ENCODE measurements at regions not wholly inside any gene's neighbourhood (a gene's known extent, or its start where the extent isn't known, plus 50 kb on each side); places are given as distances from the start of the nearest gene placed in this dataset.
"Not testable (repeated sequence)": the region's sequence is repeated elsewhere in the genome, so short reads cannot be mapped to it uniquely, and the experiment has no call there.

DNA sequence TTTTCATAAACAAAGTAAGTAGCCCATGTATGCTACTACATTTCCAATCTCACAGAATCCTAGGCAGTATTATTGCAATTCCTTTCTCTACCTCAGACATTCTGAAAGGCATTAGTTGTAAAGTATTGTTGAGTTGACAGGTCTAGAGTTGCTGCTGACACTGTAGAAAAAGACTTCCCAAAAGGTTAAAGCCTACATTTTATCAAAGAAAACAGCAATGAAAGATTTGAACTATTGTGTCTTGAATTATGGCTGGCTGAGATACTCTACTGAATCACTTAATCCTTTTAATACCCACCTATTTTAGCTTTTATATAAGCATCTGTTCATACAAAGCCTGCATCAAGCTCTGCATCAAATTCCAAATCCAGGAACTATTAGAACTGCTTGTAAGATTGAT lies 1082.0 kb downstream of the OLFM4 start:
- no peak for ATAC-seq
- no peak for TF ChIP-seq TOX (CRISPR knock-in tag; IDR thresholded peaks at IDR 0.05; ENCODE audit: borderline replicate concordance)
- no peak for TF ChIP-seq ZNF565 (CRISPR knock-in tag; conservative IDR thresholded peaks at IDR 0.05; ENCODE audit: low read depth)
- TF ChIP-seq ARNTL (CRISPR knock-in tag; IDR thresholded peaks at IDR 0.05; ENCODE audit: borderline replicate concordance, low read depth), result no peak
- TF ChIP-seq, protein P1, sequence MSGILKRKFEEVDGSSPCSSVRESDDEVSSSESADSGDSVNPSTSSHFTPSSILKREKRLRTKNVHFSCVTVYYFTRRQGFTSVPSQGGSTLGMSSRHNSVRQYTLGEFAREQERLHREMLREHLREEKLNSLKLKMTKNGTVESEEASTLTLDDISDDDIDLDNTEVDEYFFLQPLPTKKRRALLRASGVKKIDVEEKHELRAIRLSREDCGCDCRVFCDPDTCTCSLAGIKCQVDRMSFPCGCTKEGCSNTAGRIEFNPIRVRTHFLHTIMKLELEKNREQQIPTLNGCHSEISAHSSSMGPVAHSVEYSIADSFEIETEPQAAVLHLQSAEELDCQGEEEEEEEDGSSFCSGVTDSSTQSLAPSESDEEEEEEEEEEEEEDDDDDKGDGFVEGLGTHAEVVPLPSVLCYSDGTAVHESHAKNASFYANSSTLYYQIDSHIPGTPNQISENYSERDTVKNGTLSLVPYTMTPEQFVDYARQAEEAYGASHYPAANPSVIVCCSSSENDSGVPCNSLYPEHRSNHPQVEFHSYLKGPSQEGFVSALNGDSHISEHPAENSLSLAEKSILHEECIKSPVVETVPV (CRISPR knock-in tag; IDR thresholded peaks at IDR 0.05), result no peak
- no peak for TF ChIP-seq ZFP30 (CRISPR knock-in tag; IDR thresholded peaks at IDR 0.05)
- no peak for TF ChIP-seq CREB5 (CRISPR knock-in tag; IDR thresholded peaks at IDR 0.05; ENCODE audit: low read depth)
- TF ChIP-seq, protein P2, sequence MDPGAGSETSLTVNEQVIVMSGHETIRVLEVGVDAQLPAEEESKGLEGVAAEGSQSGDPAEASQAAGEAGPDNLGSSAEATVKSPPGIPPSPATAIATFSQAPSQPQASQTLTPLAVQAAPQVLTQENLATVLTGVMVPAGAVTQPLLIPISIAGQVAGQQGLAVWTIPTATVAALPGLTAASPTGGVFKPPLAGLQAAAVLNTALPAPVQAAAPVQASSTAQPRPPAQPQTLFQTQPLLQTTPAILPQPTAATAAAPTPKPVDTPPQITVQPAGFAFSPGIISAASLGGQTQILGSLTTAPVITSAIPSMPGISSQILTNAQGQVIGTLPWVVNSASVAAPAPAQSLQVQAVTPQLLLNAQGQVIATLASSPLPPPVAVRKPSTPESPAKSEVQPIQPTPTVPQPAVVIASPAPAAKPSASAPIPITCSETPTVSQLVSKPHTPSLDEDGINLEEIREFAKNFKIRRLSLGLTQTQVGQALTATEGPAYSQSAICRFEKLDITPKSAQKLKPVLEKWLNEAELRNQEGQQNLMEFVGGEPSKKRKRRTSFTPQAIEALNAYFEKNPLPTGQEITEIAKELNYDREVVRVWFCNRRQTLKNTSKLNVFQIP (CRISPR knock-in tag; IDR thresholded peaks at IDR 0.05; ENCODE audit: borderline replicate concordance, low read depth), result no peak
- no peak for TF ChIP-seq CSDC2 (CRISPR knock-in tag; IDR thresholded peaks at IDR 0.05)

GRCh38 chr13:54124700-54125099 lies 1096.1 kb downstream of the OLFM4 start:
- TF ChIP-seq SNAI2 (CRISPR knock-in tag; IDR thresholded peaks at IDR 0.05) (no peak), BACH2 (CRISPR knock-in tag; IDR thresholded peaks at IDR 0.05; ENCODE audit: borderline replicate concordance) (no peak), TCF4 (CRISPR knock-in tag; IDR thresholded peaks at IDR 0.05; ENCODE audit: borderline replicate concordance) (no peak), ZFP30 (CRISPR knock-in tag; IDR thresholded peaks at IDR 0.05) (no peak), GLIS3 (CRISPR knock-in tag; IDR thresholded peaks at IDR 0.05) (no peak), ZNF565 (CRISPR knock-in tag; conservative IDR thresholded peaks at IDR 0.05; ENCODE audit: low read depth) (no peak), ISL1 (CRISPR knock-in tag; IDR thresholded peaks at IDR 0.05) (no peak), OSR1 (CRISPR knock-in tag; IDR thresholded peaks at IDR 0.05) (no peak), ZNF70 (CRISPR knock-in tag; IDR thresholded peaks at IDR 0.05) (no peak), ZFP3 (CRISPR knock-in tag; IDR thresholded peaks at IDR 0.05) (no peak), ZC3H10 (CRISPR knock-in tag; IDR thresholded peaks at IDR 0.05) (no peak)
- TF ChIP-seq, protein P3, sequence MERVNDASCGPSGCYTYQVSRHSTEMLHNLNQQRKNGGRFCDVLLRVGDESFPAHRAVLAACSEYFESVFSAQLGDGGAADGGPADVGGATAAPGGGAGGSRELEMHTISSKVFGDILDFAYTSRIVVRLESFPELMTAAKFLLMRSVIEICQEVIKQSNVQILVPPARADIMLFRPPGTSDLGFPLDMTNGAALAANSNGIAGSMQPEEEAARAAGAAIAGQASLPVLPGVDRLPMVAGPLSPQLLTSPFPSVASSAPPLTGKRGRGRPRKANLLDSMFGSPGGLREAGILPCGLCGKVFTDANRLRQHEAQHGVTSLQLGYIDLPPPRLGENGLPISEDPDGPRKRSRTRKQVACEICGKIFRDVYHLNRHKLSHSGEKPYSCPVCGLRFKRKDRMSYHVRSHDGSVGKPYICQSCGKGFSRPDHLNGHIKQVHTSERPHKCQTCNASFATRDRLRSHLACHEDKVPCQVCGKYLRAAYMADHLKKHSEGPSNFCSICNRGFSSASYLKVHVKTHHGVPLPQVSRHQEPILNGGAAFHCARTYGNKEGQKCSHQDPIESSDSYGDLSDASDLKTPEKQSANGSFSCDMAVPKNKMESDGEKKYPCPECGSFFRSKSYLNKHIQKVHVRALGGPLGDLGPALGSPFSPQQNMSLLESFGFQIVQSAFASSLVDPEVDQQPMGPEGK (CRISPR knock-in tag; IDR thresholded peaks at IDR 0.05; ENCODE audit: borderline replicate concordance), result no peak
- ATAC-seq, result no peak

DNA sequence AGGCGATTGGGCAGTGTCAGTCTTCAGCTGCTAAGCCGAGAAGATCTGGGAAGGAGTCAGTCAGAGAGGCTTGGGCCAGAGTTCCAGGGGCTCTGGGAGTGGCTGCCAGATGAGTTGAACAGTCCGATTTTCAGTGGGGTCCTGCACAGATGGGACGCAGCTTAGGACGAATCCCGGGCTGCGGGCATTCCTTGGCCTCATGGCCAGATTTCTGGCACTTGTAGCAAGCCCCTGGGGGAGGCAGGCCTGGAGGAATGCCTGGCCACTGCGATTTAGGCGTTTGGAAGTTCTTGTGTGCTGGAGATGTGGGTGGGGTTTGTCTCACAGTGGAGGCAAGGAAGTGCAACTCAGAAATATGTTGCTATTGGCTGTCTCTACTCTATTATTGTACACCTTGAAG lies 1102.3 kb downstream of the OLFM4 start:
- not testable (repeated sequence) for ATAC-seq

DNA sequence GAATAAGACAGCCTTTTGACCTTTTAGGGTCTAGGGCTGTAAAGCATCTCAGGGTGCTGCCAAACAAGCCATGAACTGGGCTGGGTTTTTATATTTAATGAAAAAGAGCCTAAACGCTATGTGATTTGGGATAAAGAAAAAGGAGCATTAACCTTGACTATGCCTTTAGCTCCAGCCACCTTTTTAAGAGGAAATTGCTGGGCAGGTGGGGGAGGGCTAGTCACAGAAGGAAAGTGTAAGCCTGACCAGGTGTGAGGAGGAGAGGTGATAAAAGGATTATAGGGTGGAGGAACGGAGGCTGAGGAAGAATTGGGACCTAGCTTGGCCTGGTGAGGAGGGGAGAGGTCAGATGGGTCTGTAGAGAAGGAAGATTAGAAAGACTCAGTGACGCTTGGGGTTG lies 1102.8 kb downstream of the OLFM4 start:
- not testable (repeated sequence) for ATAC-seq

GRCh38 chr13:54132127-54132526 lies 1103.5 kb downstream of the OLFM4 start:
- ATAC-seq, result not testable (repeated sequence)

- not testable (repeated sequence) for ATAC-seq
These were observed 1104.1 kb downstream of the OLFM4 start for GRCh38 chr13:54132720-54133119.

DNA sequence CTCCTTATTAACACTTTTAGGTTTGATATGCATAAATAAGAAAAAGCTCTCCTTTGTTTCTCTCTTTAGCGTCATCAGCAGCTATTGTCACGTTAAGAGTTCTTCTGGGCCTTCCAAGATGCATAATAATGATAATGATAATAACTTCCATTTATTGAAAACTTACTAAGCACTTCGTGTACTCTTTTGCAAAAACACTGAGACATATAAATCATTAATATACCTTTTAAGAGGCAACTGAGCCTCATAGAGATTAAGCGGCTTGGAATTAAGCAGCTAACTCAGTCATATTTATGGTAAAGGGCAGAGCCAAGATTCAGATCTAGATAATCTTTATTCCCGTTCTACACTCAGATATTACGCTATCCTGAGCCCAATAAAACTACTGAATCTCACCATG lies 1105.1 kb downstream of the OLFM4 start:
- ATAC-seq, result no peak
- TF ChIP-seq, protein P2 (CRISPR knock-in tag; IDR thresholded peaks at IDR 0.05; ENCODE audit: borderline replicate concordance, low read depth), result no peak
- TF ChIP-seq ESRRG (CRISPR knock-in tag; IDR thresholded peaks at IDR 0.05), result no peak
- TF ChIP-seq TOX (CRISPR knock-in tag; IDR thresholded peaks at IDR 0.05; ENCODE audit: borderline replicate concordance), result no peak
- no peak for TF ChIP-seq ZFP30 (CRISPR knock-in tag; IDR thresholded peaks at IDR 0.05)
- TF ChIP-seq ZC3H10 (CRISPR knock-in tag; IDR thresholded peaks at IDR 0.05), result no peak
- no peak for TF ChIP-seq CSDC2 (CRISPR knock-in tag; IDR thresholded peaks at IDR 0.05)
- no peak for TF ChIP-seq TCF4 (CRISPR knock-in tag; IDR thresholded peaks at IDR 0.05; ENCODE audit: borderline replicate concordance)
- TF ChIP-seq GLIS3 (CRISPR knock-in tag; IDR thresholded peaks at IDR 0.05), result no peak
- TF ChIP-seq, protein P3 (CRISPR knock-in tag; IDR thresholded peaks at IDR 0.05; ENCODE audit: borderline replicate concordance), result no peak
- no peak for TF ChIP-seq ZNF70 (CRISPR knock-in tag; IDR thresholded peaks at IDR 0.05)
- TF ChIP-seq ARNTL (CRISPR knock-in tag; IDR thresholded peaks at IDR 0.05; ENCODE audit: borderline replicate concordance, low read depth), result no peak
- no peak for TF ChIP-seq ISL1 (CRISPR knock-in tag; IDR thresholded peaks at IDR 0.05)
- no peak for TF ChIP-seq ZNF8 (CRISPR knock-in tag; IDR thresholded peaks at IDR 0.05)
